GM19452 (cell line): ENCODE measurements at regions not wholly inside any gene's neighbourhood (a gene's known extent, or its start where the extent isn't known, plus 50 kb on each side); places are given as distances from the start of the nearest gene placed in this dataset.
"Not testable (repeated sequence)": the region's sequence is repeated elsewhere in the genome, so short reads cannot be mapped to it uniquely, and the experiment has no call there.

Source experiments
- ATAC-seq: cut with Tn5 transposase; IDR thresholded peaks from one replicate; pipeline ENCODE4 v1.9.1; 2021; ENCODE audit not compliant: unreplicated experiment

GRCh38 chr20:12857643-12858042 is 151.1 kb upstream of the SPTLC3 start:
- not testable (repeated sequence) for ATAC-seq

GRCh38 chr20:12860619-12861247 is 148.0 kb upstream of the SPTLC3 start:
- no peak for ATAC-seq

- ATAC-seq, result no peak
Measured at GRCh38 chr20:12869669-12870068, 139.1 kb upstream of the SPTLC3 start.

GRCh38 chr20:12870588-12870987 is 138.2 kb upstream of the SPTLC3 start:
- ATAC-seq, result no peak

- no peak for ATAC-seq
Measured at GRCh38 chr20:12874933-12875332, 133.8 kb upstream of the SPTLC3 start.

- ATAC-seq, result no peak
Measured at GRCh38 chr20:12875510-12875909, 133.3 kb upstream of the SPTLC3 start.

GRCh38 chr20:12882832-12883506 is 125.8 kb upstream of the SPTLC3 start:
- no peak for ATAC-seq

GRCh38 chr20:12883507-12883885 is 125.3 kb upstream of the SPTLC3 start:
- ATAC-seq, result no peak

- no peak for ATAC-seq
Measured at GRCh38 chr20:12886618-12887363, 122.0 kb upstream of the SPTLC3 start.

GRCh38 chr20:12891643-12892042 is 117.1 kb upstream of the SPTLC3 start:
- no peak for ATAC-seq

- ATAC-seq, result no peak
Measured at GRCh38 chr20:12893019-12893418, 115.8 kb upstream of the SPTLC3 start.

- ATAC-seq, result no peak
Measured at GRCh38 chr20:12893653-12894052, 115.1 kb upstream of the SPTLC3 start.

- no peak for ATAC-seq
Measured at GRCh38 chr20:12894089-12894488, 114.7 kb upstream of the SPTLC3 start.

GRCh38 chr20:12896180-12896579 is 112.6 kb upstream of the SPTLC3 start:
- no peak for ATAC-seq

GRCh38 chr20:12902992-12903391 is 105.8 kb upstream of the SPTLC3 start:
- ATAC-seq, result no peak

GRCh38 chr20:12906361-12906760 is 102.4 kb upstream of the SPTLC3 start:
- no peak for ATAC-seq

- no peak for ATAC-seq
Measured at GRCh38 chr20:12911372-12911771, 97.4 kb upstream of the SPTLC3 start.

- ATAC-seq, result no peak
Measured at GRCh38 chr20:12913781-12914443, 94.9 kb upstream of the SPTLC3 start.

GRCh38 chr20:12914804-12915203 is 94.0 kb upstream of the SPTLC3 start:
- no peak for ATAC-seq

- no peak for ATAC-seq
Measured at GRCh38 chr20:12916699-12917098, 92.1 kb upstream of the SPTLC3 start.

- no peak for ATAC-seq
Measured at GRCh38 chr20:12924126-12924525, 84.6 kb upstream of the SPTLC3 start.
